MM.1S (cell line): ENCODE measurements at regions not wholly inside any gene's neighbourhood (a gene's known extent, or its start where the extent isn't known, plus 50 kb on each side); places are given as distances from the start of the nearest gene placed in this dataset.

Experiments used
- DNase-seq: peaks from one replicate; pipeline ENCODE4 v3.0.0-alpha.2; 2015
- H2AFZ ChIP-seq: fragments of 300-600 bp; sonication (generic); 2 replicates; pipeline ENCODE4 v1.6.0; 2016; ENCODE audit warnings: antibody characterized with exemption, low read length
- H3F3A ChIP-seq: fragments of 300-600 bp; sonication (generic); 2 replicates; pipeline ENCODE4 v1.6.1; 2016; ENCODE audit warnings: mild to moderate bottlenecking, antibody characterized with exemption, low read length, moderate library complexity, mixed read lengths; ENCODE audit not compliant: insufficient read depth
- H3K27ac ChIP-seq: fragments of 300-600 bp; sonication (generic); 2 replicates; pipeline ENCODE4 v1.5.1; 2016; ENCODE audit warnings: mild to moderate bottlenecking, low read length
- H3K27me3 ChIP-seq: fragments of 300-600 bp; sonication (generic); replicated peaks from 2 replicates; pipeline ENCODE4 v1.6.0; 2016; ENCODE audit warnings: low read length; ENCODE audit not compliant: insufficient read depth
- H3K36me3 ChIP-seq: fragments of 300-600 bp; sonication (generic); replicated peaks from 2 replicates; pipeline ENCODE4 v1.6.1; 2016; ENCODE audit warnings: mild to moderate bottlenecking, low read length, mixed read lengths; ENCODE audit not compliant: insufficient read depth
- H3K4me1 ChIP-seq: fragments of 300-600 bp; sonication (generic); 2 replicates; pipeline ENCODE4 v1.6.1; 2016; ENCODE audit warnings: low read length, mixed read lengths
- H3K4me2 ChIP-seq: fragments of 300-600 bp; sonication (generic); 2 replicates; pipeline ENCODE4 v1.6.0; 2016; ENCODE audit warnings: low read depth, low read length
- H3K4me3 ChIP-seq: fragments of 300-600 bp; sonication (generic); 2 replicates; pipeline ENCODE4 v1.5.1; 2016; ENCODE audit warnings: low read length, mixed read lengths
- H3K79me2 ChIP-seq: fragments of 300-600 bp; sonication (generic); 2 replicates; pipeline ENCODE4 v1.6.1; 2016; ENCODE audit warnings: mixed run types, low read length, mixed read lengths
- H3K9ac ChIP-seq: fragments of 300-600 bp; sonication (generic); 2 replicates; pipeline ENCODE4 v1.6.1; 2016; ENCODE audit warnings: low read length, mixed read lengths
- H3K9me2 ChIP-seq: fragments of 300-600 bp; sonication (generic); replicated peaks from 2 replicates; pipeline ENCODE4 v1.6.1; 2016; ENCODE audit warnings: mild to moderate bottlenecking, low read length, mixed read lengths; ENCODE audit not compliant: insufficient read depth
- H3K9me3 ChIP-seq: fragments of 300-600 bp; sonication (generic); replicated peaks from 2 replicates; pipeline ENCODE4 v1.6.1; 2016; ENCODE audit warnings: mild to moderate bottlenecking, low read length, mixed read lengths; ENCODE audit not compliant: insufficient read depth
- H4K20me1 ChIP-seq: fragments of 300-600 bp; sonication (generic); 2 replicates; pipeline ENCODE4 v1.6.1; 2016; ENCODE audit warnings: mild to moderate bottlenecking, low read length, moderate library complexity, mixed read lengths; ENCODE audit not compliant: insufficient read depth
- EZH2 ChIP-seq: fragments of 300-600 bp; sonication (generic); optimal IDR thresholded peaks from 2 replicates; pipeline ENCODE3; 2017; ENCODE audit warnings: low read depth, mild to moderate bottlenecking, antibody characterized with exemption, low read length, mixed read lengths
- EZH2phosphoT487 ChIP-seq: fragments of 300-600 bp; sonication (generic); IDR thresholded peaks from 2 replicates; pipeline ENCODE4 v1.6.1; 2018; ENCODE audit warnings: antibody characterized with exemption, low read length
- TF ChIP-seq, protein P1 (sequence below): fragments of 300-600 bp; sonication (generic); IDR thresholded peaks from 2 replicates; pipeline ENCODE4 v1.5.1; 2016; ENCODE audit warnings: antibody characterized with exemption, low read length, mixed read lengths

DNA sequence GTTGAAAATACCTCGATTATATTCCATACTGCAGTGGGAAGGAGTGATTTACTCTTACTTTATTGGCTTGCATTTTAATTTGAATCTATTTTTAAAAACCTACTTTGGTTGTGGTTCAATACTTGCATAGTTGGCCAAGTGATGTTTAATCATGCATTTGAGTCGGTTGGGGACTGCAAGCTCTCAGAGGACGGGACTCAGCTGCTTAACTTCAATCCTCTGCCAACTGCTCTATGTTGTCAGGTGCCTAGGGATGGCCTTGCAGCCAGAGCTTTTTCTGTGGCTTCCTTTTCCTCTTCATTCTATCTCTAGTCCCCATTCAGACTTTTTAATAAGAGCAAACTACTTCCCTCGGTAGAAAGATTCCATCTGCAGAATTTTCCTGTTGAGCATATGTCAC lies 53.4 kb upstream of the KRR1 start:
- no peak overlapping the region for H3K4me2 ChIP-seq
- H2AFZ ChIP-seq: no peak overlapping the region
- TF ChIP-seq, protein P1, sequence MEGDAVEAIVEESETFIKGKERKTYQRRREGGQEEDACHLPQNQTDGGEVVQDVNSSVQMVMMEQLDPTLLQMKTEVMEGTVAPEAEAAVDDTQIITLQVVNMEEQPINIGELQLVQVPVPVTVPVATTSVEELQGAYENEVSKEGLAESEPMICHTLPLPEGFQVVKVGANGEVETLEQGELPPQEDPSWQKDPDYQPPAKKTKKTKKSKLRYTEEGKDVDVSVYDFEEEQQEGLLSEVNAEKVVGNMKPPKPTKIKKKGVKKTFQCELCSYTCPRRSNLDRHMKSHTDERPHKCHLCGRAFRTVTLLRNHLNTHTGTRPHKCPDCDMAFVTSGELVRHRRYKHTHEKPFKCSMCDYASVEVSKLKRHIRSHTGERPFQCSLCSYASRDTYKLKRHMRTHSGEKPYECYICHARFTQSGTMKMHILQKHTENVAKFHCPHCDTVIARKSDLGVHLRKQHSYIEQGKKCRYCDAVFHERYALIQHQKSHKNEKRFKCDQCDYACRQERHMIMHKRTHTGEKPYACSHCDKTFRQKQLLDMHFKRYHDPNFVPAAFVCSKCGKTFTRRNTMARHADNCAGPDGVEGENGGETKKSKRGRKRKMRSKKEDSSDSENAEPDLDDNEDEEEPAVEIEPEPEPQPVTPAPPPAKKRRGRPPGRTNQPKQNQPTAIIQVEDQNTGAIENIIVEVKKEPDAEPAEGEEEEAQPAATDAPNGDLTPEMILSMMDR: no peak
- TF ChIP-seq EZH2 (no peak), EZH2phosphoT487 (no peak)

DNA sequence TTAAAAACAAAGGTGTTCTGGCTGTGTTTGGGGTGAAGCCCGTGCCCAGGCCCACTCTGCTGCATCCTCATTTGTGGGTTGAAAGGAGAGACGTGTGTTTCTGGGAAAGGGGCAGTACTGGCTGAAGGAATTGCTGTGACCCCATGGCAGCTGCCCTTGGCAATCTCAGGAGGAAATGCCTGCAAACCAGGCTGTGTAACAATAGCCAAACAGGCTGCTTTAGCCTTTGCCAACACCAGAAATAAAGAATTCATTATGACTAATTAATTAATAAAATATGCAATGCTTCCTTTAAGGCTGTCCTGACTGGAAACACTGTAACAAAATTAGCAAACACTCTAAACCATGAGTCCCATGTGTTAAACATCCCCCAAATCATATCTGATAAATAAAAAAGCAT lies 53.0 kb upstream of the KRR1 start:
- no peaks in the 10 kb centered on the region for H4K20me1 ChIP-seq
- H3K9ac ChIP-seq: no peak overlapping the region
- no peak overlapping the region for H3K27ac ChIP-seq
- H2AFZ ChIP-seq: no peak overlapping the region
- no peaks in the 10 kb centered on the region for H3K9me2 ChIP-seq
- H3K4me1 ChIP-seq: no peaks in the 10 kb centered on the region
- TF ChIP-seq EZH2: no peak
- TF ChIP-seq, protein P1: no peak
- TF ChIP-seq EZH2phosphoT487: no peak
- H3F3A ChIP-seq: no peaks in the 10 kb centered on the region
- H3K4me2 ChIP-seq: no peak overlapping the region
- H3K36me3 ChIP-seq: no peaks in the 10 kb centered on the region
- H3K79me2 ChIP-seq: no peaks in the 10 kb centered on the region
- no peak overlapping the region for H3K4me3 ChIP-seq
- DNase-seq: no peak
- no peaks in the 10 kb centered on the region for H3K27me3 ChIP-seq
- no peaks in the 10 kb centered on the region for H3K9me3 ChIP-seq

More for the DNA sequence above, 53.4 kb upstream of the KRR1 start:
- Histone ChIP-seq H3K4me1 (no peaks in the 10 kb centered on the region), H3K36me3 (no peaks in the 10 kb centered on the region), H3K27ac (no peak overlapping the region), H4K20me1 (no peaks in the 10 kb centered on the region), H3K4me3 (no peak overlapping the region), H3K9me2 (no peaks in the 10 kb centered on the region), H3F3A (no peaks in the 10 kb centered on the region), H3K9ac (no peak overlapping the region), H3K79me2 (no peaks in the 10 kb centered on the region), H3K27me3 (no peaks in the 10 kb centered on the region), H3K9me3 (no peaks in the 10 kb centered on the region)
- no peak for DNase-seq

DNA sequence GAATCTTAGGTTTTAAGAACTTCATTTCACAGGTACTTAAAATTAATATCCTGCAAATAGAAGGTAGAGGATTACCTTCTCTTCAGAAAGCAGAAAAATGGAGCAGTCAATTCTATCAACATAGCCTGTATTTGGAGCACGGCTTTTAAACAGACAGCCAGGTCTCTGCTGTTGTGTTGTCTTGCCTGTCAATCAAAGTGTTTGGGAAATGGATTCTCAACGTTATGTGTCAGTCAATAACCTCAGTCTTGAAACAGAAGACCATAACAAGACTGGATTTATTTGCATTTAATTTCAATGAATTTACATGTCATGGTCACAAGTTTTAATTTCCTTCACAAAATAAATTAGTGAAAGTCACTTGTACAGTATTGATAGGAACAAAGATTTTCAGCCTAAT lies 51.9 kb upstream of the KRR1 start:
- H2AFZ ChIP-seq: no peak overlapping the region
- no peak overlapping the region for H3K9ac ChIP-seq
- no peaks in the 10 kb centered on the region for H3K36me3 ChIP-seq
- no peaks in the 10 kb centered on the region for H3F3A ChIP-seq
- H3K4me3 ChIP-seq: no peak overlapping the region
- H3K4me2 ChIP-seq: no peak overlapping the region
- TF ChIP-seq EZH2phosphoT487: no peak
- TF ChIP-seq, protein P1: no peak
- no peak for TF ChIP-seq EZH2
- no peaks in the 10 kb centered on the region for H4K20me1 ChIP-seq
- no peaks in the 10 kb centered on the region for H3K79me2 ChIP-seq
- no peaks in the 10 kb centered on the region for H3K4me1 ChIP-seq
- H3K9me2 ChIP-seq: no peaks in the 10 kb centered on the region
- H3K27me3 ChIP-seq: no peaks in the 10 kb centered on the region
- H3K27ac ChIP-seq: no peak overlapping the region
- DNase-seq: no peak
- no peaks in the 10 kb centered on the region for H3K9me3 ChIP-seq
